ENCODE measurements at regions not wholly inside any gene's neighbourhood (a gene's known extent, or its start where the extent isn't known, plus 50 kb on each side); places are given as distances from the start of the nearest gene placed in this dataset.

- DNase-seq, result no peak
These were observed 340.3 kb downstream of the FOXL1 start for GRCh38 chr16:86918637-86919036.

DNA sequence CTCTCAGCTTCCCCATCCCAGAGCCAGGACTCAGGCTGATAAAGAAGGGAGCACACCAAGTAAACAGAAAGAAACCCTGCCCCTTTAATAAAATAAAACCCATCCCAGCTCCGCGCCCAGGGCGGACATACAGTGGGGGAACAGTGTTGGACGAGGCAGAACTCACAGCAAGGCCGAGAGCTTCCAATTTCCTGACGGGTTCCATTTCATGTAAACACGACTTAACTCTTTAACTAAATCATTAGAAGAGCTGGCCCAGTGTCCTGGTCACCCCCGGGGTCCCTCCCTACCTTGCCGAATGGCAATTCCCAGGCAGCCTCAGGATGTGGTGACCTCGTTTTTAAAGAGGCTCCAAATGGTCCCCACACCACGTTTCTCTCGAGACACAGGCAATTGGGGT lies 340.7 kb downstream of the FOXL1 start:
- DNase-seq, result no peak

- DNase-seq, result no peak
These were observed 341.4 kb downstream of the FOXL1 start for GRCh38 chr16:86919578-86920305.

DNA sequence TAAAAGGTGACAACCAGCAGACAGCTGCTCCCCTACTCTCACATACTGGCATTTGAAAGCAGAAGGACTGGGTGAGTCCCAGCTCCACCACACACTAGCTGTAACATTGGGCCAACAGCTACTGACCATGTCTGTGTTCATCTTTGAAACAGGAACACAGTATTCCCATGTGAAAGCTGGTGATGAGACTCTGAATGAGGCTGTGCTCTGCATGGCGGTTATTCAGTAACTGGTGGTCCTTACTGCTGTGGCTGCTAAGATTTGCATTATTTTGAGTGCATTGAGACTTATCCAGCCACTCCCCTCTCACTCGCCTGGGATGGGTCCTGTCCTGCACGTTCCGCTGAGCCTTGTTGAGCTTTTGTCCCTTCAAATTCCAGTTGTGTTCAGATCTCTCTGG lies 342.9 kb downstream of the FOXL1 start:
- no peak for DNase-seq

DNA sequence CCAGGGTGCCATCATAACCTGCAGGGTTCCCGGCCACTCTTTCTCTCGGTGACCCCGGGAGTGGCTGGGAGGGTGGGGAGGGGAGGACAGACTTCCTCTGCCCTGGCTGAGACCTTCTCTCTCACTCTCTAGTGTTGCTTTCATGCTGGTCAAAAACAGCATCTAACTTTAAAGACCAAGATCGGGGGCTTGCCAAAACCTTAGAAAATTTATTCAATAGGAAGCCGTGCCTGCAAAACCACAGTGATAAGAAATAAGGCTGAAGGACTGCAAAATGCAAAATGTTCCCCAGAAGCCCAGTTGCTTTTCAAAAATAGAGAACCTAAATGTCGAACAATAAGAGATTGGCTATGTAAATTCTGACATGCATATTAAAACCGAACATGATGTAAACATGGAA lies 344.0 kb downstream of the FOXL1 start:
- DNase-seq, result no peak

GRCh38 chr16:86923656-86924055 lies 345.3 kb downstream of the FOXL1 start:
- DNase-seq, result no peak

DNA sequence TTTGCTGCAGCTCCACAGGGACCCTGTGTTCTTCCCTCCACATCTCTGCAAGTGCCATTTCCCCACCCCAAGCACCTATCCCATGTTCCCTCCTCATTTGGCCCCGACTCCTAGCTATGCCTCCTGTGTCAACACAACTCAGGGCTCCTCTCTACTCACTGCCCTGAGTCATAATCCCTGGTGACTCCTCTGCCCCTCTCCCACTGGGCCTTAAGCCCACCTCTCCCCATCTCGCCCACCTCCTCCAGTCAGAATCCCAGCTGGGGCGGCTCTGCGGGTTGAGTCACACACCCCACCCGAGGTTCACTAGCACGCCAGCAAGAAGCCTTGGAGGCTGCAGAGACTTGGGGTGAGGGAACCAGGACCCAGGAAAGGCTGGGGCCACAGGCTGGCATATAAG lies 346.2 kb downstream of the FOXL1 start:
- no peak for DNase-seq

GRCh38 chr16:86925067-86925791 lies 346.9 kb downstream of the FOXL1 start:
- DNase-seq, result no peak

DNA sequence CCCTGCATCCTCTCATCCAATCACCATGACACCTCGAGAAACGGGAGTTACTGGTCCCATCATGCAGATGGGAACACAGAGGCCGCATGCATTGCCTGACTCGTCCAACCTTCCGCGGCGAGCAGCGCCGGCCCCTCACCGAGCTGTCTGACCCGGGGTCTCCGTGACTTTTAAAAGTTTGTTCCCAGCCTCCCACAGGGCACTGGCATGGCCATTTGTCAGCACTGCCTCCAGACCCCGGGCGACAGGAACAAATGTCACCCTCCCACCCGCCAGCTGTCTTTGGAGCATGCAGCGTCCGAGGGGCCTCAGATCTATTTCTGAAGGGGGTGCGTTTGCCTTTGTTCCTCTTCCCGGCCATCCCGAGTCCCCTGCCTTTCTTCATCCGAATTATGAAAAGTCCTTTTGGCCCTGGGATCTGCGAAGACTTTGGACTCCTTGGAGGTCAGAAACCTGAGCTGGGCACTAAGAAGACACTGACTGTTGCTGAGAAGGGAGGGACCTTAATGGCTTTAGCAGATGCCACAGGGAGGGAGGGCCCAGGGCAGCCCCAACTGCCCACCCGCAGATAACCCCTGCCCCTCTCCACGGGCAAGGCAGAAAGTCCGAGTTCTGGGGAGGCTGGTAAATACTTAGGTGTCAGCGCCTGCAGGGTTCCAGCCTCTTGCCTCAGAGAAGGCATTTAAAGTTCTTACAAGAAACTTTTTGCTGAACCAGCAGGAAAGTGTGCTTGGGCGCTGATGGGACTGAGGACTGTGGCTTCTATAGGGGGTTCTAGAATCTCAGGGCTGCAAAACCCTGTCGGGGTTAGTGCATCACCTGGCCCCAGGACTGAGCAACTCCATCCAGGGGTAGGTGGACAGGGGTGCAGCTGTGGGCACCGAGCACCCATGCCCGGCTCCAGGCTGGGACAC lies 348.1 kb downstream of the FOXL1 start:
- no peak for DNase-seq

DNA sequence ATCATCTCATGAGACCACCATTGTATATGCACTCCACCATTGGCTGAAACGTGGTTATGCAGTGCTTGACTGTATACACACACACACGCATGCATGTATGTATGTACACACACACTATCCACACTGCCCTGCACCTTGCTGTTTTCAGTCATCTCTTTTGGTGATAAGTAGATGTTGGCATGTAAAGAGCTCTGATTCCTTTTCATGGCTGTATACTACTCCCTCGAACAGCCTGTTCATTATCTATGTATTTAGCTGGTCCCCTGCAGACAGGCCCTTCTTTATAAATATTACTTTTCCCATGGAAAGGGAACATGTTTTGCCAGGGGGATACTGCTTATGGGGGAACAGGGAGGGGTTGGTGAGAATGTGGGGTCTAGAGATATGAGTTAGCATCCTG lies 349.4 kb downstream of the FOXL1 start:
- DNase-seq, result no peak

DNA sequence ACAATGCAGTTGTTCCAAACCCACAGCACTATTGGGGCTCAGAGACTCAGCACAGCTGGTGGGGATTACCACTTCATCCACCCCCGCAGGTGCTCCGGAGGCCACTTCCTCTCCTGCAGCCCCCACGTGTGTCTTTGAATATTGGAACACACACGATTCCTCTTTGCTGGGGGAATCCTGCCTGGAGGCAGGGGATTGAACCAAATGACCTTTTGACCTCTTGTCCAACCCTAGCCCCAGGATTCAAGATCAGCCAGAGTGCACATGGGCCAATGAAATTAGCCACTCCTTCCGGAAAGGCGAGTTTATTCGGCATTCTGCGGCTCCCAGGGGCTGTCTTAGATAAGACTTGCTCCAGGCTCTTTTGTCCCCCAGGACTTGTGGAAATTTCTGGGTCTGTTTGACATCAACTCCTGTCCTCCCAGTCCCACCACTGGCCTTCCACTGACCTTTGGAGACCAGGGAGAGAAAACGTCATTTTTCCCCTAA lies 350.2 kb downstream of the FOXL1 start:
- no peak for DNase-seq

DNA sequence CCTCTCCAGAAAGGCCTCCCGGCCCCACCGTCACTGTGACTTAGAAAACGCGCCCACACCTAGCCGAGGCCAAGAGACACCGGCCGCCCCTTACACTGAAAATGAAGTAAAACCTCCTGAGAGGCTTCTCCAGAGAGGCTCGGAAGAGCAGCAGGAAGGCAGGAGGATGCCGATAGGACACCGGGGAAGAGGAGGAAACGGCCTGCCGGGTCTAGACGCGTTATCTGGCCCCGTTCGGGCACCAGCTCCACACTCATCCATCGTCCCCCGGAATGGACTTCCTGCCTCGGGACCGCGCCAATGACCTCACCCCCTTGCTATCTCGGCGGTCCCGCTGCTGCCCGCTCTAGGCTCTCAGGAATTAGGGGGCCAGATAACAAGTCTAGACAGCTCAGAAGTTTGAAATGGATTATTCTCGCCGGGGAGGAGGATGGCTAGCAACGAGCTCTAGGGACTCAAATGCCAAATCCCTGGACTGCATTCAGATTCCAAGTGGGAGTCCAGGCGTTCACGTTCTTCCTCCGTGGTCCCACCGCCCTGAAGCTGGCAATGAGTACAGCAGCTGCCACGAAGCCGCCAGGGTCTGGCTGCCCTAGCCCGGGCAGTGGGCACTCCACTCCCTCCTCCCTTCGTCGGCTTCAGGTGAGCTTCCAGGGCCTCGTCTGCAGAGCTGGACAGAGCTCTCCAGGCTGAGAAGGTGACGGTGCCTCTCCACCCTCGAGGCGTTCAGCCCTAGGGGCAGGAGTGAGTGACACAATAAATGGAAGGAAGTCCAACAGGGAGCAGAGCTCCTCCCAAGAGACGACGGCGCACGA lies 350.9 kb downstream of the FOXL1 start:
- DNase-seq, result no peak

GRCh38 chr16:86930001-86930400 lies 351.7 kb downstream of the FOXL1 start:
- DNase-seq, result no peak

- DNase-seq, result no peak
These were observed 352.5 kb downstream of the FOXL1 start for GRCh38 chr16:86930663-86931373.

- no peak for DNase-seq
These were observed 353.1 kb downstream of the FOXL1 start for GRCh38 chr16:86931410-86931941.

GRCh38 chr16:86932130-86932982 lies 354.0 kb downstream of the FOXL1 start:
- no peak for DNase-seq

DNA sequence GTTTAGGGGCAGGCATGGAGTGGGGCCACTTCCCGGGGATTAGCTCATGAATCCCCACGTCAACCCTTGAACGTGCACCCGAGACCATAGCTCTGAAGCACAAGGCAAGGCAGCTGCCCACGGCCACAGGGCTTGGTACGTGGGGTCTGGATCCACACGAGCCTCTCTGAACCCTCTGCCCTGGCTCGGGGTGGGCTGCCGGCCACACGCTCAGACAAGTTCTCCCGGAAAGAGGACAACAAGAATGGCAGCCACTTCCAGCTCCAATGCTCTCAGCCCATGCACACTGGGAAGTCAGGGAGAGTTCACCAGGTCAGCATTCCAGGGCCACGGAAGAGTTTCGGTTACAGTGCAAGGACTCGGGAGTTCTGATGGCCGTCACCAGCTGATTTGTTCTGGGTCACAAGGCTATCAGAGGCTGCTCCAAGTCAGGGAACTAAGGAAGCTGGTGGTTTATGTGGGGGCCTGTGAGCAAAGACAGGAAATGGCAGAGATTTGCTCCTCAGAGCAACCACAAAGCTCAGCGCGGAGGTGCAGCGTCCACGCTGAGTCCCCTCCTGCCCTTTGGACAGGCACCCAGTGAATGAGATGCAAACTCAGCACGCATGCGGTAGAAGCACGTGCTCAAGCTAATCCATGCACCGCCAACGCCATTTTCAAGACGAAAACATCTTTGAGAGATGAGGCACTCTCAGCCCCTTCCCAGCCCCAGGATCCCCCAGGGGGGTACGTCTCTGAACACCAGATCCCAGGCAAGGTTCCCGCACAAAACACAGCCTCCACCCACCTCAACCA lies 356.4 kb downstream of the FOXL1 start:
- no peak for DNase-seq

DNA sequence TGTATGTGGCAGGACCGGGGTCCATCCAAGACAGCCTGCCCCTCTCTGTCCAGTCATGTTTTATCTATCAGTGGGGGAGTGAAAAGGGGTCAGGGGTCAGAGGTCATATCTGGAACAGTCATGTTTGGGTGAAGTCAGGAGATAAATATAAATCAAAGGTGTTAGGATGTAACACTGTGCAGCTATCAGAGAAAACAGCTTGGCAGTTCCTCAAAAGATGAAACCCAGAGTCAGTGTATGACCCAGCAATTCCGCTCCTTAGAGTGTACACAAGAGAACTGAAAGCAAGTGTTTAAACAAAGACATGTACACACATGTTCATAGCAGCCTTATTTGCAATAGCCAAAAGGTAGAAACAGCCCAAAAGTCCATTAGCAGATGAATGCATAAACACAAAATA lies 361.3 kb downstream of the FOXL1 start:
- DNase-seq, result no peak

- no peak for DNase-seq
These were observed 363.4 kb downstream of the FOXL1 start for GRCh38 chr16:86941731-86942130.
